Tibial nerve (tissue), 3 donors: ENCODE measurements at regions not wholly inside any gene's neighbourhood (a gene's known extent, or its start where the extent isn't known, plus 50 kb on each side); places are given as distances from the start of the nearest gene placed in this dataset.
"Not testable (repeated sequence)": the region's sequence is repeated elsewhere in the genome, so short reads cannot be mapped to it uniquely, and the experiment has no call there.

ENCODE experiments used
- CTCF ChIP-seq, 5 experiments: fragments of 200-600 bp in 3 of 5; fragments of 450-650 bp in 2 of 5; sonication (generic) in 3 of 5; IDR thresholded peaks; one replicate each; pipeline ENCODE4 v1.5.1; 2016 to 2019; ENCODE audit warnings: antibody characterized with exemption in 5 of 5, mild to moderate bottlenecking in 3 of 5, moderate library complexity in 2 of 5
- POLR2A ChIP-seq, 2 donors: fragments of 450-650 bp; IDR thresholded peaks; one replicate each; pipeline ENCODE4 v1.6.1; 2017; ENCODE audit warnings: antibody characterized with exemption in 2 of 2, mild to moderate bottlenecking in 2 of 2, moderate library complexity in 2 of 2

GRCh38 chr2:111348316-111348715 lies 227.6 kb downstream of the BCL2L11 start:
- TF ChIP-seq CTCF, POLR2A (IDR thresholded peaks at IDR 0.05): not testable (repeated sequence)
